ENCODE measurements at regions not wholly inside any gene's neighbourhood (a gene's known extent, or its start where the extent isn't known, plus 50 kb on each side); places are given as distances from the start of the nearest gene placed in this dataset.

DNA sequence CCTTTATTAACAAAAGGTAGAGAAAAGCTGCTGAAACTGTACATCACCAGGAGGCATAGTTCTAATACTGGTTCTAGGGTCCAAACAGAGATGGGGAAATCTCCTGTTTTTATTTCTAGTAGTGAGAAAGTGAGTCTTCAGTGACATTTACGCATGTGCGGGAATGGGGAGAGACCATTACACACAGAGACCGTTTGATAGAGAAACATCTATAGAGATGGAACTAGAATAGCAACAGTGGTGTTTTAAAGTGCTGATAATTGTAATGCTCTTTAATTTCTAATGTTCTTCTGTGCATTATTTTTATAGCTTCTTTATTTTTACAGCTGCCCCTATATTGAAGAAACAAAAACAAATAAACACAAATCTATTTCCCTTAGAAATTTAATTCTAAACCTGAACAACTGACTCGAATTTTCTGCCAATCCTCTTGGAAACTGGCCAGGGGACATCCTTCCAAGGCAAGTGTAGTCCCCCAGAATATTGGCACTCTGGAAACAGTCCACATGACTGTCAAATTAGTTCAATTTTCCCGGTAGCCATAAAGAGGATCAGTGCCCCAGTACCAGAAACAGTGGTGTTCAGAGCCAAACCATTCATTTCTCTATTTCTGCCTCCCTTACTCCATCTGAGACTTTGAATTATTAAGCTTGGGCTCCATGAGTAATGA is 260.9 kb downstream of the ICOS start:
- TF ChIP-seq, protein P1, sequence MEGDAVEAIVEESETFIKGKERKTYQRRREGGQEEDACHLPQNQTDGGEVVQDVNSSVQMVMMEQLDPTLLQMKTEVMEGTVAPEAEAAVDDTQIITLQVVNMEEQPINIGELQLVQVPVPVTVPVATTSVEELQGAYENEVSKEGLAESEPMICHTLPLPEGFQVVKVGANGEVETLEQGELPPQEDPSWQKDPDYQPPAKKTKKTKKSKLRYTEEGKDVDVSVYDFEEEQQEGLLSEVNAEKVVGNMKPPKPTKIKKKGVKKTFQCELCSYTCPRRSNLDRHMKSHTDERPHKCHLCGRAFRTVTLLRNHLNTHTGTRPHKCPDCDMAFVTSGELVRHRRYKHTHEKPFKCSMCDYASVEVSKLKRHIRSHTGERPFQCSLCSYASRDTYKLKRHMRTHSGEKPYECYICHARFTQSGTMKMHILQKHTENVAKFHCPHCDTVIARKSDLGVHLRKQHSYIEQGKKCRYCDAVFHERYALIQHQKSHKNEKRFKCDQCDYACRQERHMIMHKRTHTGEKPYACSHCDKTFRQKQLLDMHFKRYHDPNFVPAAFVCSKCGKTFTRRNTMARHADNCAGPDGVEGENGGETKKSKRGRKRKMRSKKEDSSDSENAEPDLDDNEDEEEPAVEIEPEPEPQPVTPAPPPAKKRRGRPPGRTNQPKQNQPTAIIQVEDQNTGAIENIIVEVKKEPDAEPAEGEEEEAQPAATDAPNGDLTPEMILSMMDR (conservative IDR thresholded peaks at IDR 0.05; ENCODE audit: low read length) = no peak
- TF ChIP-seq EZH2phosphoT487 (IDR thresholded peaks at IDR 0.05; ENCODE audit: borderline replicate concordance, low read depth, low read length) = no peak
